Activated CD8-positive, alpha-beta T cell treated with anti-CD3 and anti-CD28 coated beads for 36 hours (primary cell): ENCODE measurements at regions not wholly inside any gene's neighbourhood (a gene's known extent, or its start where the extent isn't known, plus 50 kb on each side); places are given as distances from the start of the nearest gene placed in this dataset.

Experiments
- ATAC-seq: fragments of 200-7000 bp; cut with Tn5 transposase; one replicate; pipeline ENCODE4 v1.10.0; 2021; ENCODE audit warnings: mild to moderate bottlenecking, moderate library complexity
- CTCF ChIA-PET: fragments of 350-600 bp; sonication (Branson Sonifier 250); formaldehyde crosslinking; loops from one replicate; lab custom pipeline; 2021; ENCODE audit warnings: antibody characterized with exemption; lab: Charles Lee
- POLR2A ChIA-PET: fragments of 350-600 bp; sonication (Branson Sonifier 250); formaldehyde crosslinking; loops from one replicate; lab custom pipeline; 2021; ENCODE audit warnings: antibody characterized with exemption; lab: Charles Lee
- DNase-seq: peaks from one replicate; pipeline ENCODE4 v3.0.0-alpha.2; 2020
- H3K27ac Mint-ChIP-seq: one replicate; pipeline ENCODE4 v1.8.0; 2021; ENCODE audit warnings: mild to moderate bottlenecking, mixed read lengths
- H3K27me3 Mint-ChIP-seq: one replicate; pipeline ENCODE4 v1.8.0; 2021; ENCODE audit warnings: mixed read lengths
- H3K36me3 Mint-ChIP-seq: one replicate; pipeline ENCODE4 v1.8.0; 2021; ENCODE audit warnings: low read depth, mixed read lengths
- H3K4me1 Mint-ChIP-seq: one replicate; pipeline ENCODE4 v1.8.0; 2021; ENCODE audit warnings: low read depth, mixed read lengths
- H3K4me3 Mint-ChIP-seq: one replicate; pipeline ENCODE4 v1.8.0; 2021; ENCODE audit warnings: mild to moderate bottlenecking, moderate library complexity, mixed read lengths
- H3K9me3 Mint-ChIP-seq: one replicate; pipeline ENCODE4 v1.8.0; 2021; ENCODE audit warnings: mixed read lengths
- CTCF ChIP-seq: fragments of 200-600 bp; IDR thresholded peaks from one replicate; pipeline ENCODE4 v1.8.0; 2022; ENCODE audit warnings: antibody characterized with exemption, mild to moderate bottlenecking
- intact Hi-C: fragments of 100-400 bp; cut with micrococcal nuclease; formaldehyde crosslinking; loops from one replicate; pipeline ENCODE4 v1.10.0; 2022

- ATAC-seq, result no peak
- Mint-ChIP-seq H3K27ac (no peak overlapping the region), H3K4me3 (no peak overlapping the region), H3K36me3 (no peaks in the 10 kb centered on the region), H3K9me3 (peaks cover 3% of the 10 kb centered on the region), H3K27me3 (no peaks in the 10 kb centered on the region), H3K4me1 (no peaks in the 10 kb centered on the region)
- TF ChIP-seq CTCF, result no peak
- intact Hi-C loops, result no loop called here
- no peak for DNase-seq
- CTCF ChIA-PET, result no interaction called here
- POLR2A ChIA-PET, result no interaction called here
Observed at GRCh38 chr4:114519368-114519767, 79.2 kb upstream of the UGT8 start.

- ChIA-PET POLR2A (interaction anchor here (0.8 kb wide), 1 partner anchor 11 kb away, joined by 3 read pairs; no protein-coding TSS in a partner anchor), CTCF (no interaction called here)
- intact Hi-C loops, result no loop called here
- peaks cover 5% of the 10 kb centered on the region for H3K27me3 Mint-ChIP-seq
- TF ChIP-seq CTCF, result no peak
- no peaks in the 10 kb centered on the region for H3K36me3 Mint-ChIP-seq
- no peaks in the 10 kb centered on the region for H3K4me1 Mint-ChIP-seq
- ATAC-seq, result no peak
- H3K4me3 Mint-ChIP-seq, result no peak overlapping the region
- DNase-seq, result no peak
- H3K27ac Mint-ChIP-seq, result no peak overlapping the region
- peaks cover 1% of the 10 kb centered on the region for H3K9me3 Mint-ChIP-seq
Observed at GRCh38 chr4:114527170-114527569, 71.4 kb upstream of the UGT8 start.

GRCh38 chr4:114527637-114528036 lies 71.0 kb upstream of the UGT8 start:
- H3K27me3 Mint-ChIP-seq, result peaks cover 5% of the 10 kb centered on the region
- no peak overlapping the region for H3K27ac Mint-ChIP-seq
- CTCF ChIA-PET, result no interaction called here
- POLR2A ChIA-PET, result interaction anchor here (0.8 kb wide), 1 partner anchor 10 kb away, joined by 3 read pairs; no protein-coding TSS in a partner anchor
- H3K4me1 Mint-ChIP-seq, result no peaks in the 10 kb centered on the region
- no peak for TF ChIP-seq CTCF
- peaks cover 1% of the 10 kb centered on the region for H3K9me3 Mint-ChIP-seq
- no peak overlapping the region for H3K4me3 Mint-ChIP-seq
- no peak for ATAC-seq
- H3K36me3 Mint-ChIP-seq, result no peaks in the 10 kb centered on the region
- DNase-seq, result no peak
- intact Hi-C loops, result no loop called here

GRCh38 chr4:114535725-114536124 lies 62.9 kb upstream of the UGT8 start:
- Mint-ChIP-seq H3K9me3 (no peaks in the 10 kb centered on the region), H3K4me1 (no peaks in the 10 kb centered on the region), H3K4me3 (no peak overlapping the region), H3K27me3 (no peaks in the 10 kb centered on the region), H3K36me3 (no peaks in the 10 kb centered on the region), H3K27ac (no peak overlapping the region)
- DNase-seq (no peak), ATAC-seq (no peak)
- CTCF ChIA-PET, result no interaction called here
- no peak for TF ChIP-seq CTCF
- intact Hi-C loops, result no loop called here
- POLR2A ChIA-PET, result no interaction called here

DNA sequence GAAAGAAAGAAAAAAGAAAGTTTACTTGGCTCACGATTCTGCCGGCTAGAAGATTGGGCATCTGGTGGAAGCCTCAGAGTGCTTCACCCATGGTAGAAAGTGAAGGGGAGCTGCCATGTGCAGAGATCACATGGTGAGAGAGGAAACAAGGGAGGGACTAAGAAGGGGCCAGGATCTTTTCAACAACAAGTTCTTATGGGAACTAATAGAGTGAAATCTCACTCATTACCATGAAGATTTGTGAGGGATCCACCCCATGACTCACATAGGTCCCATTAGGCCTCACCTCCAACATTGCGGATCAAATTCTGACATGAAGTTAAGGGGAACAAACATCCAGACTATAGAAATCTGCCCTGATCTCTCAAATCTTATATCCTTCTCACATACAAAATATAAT lies 61.3 kb upstream of the UGT8 start:
- CTCF ChIA-PET, result no interaction called here
- no peaks in the 10 kb centered on the region for H3K36me3 Mint-ChIP-seq
- no peaks in the 10 kb centered on the region for H3K4me1 Mint-ChIP-seq
- TF ChIP-seq CTCF, result no peak
- H3K27ac Mint-ChIP-seq, result no peak overlapping the region
- no peaks in the 10 kb centered on the region for H3K9me3 Mint-ChIP-seq
- no peaks in the 10 kb centered on the region for H3K27me3 Mint-ChIP-seq
- intact Hi-C loops, result no loop called here
- POLR2A ChIA-PET, result no interaction called here
- H3K4me3 Mint-ChIP-seq, result no peak overlapping the region
- ATAC-seq (no peak), DNase-seq (no peak)
